Vagina (tissue), 2 donors: ENCODE measurements at regions not wholly inside any gene's neighbourhood (a gene's known extent, or its start where the extent isn't known, plus 50 kb on each side); places are given as distances from the start of the nearest gene placed in this dataset.

ENCODE experiments used
- DNase-seq, 2 donors: peaks; one replicate each; pipeline ENCODE4 v3.0.0-alpha.2; 2017; ENCODE audit errors: extremely low spot score in 2 of 2
- H3K27ac ChIP-seq: fragments of 200-600 bp; sonication (generic); one replicate; pipeline ENCODE4 v1.5.1; 2019
- H3K27me3 ChIP-seq: fragments of 200-600 bp; sonication (generic); one replicate; pipeline ENCODE4 v1.5.1; 2019
- H3K36me3 ChIP-seq, 2 donors: fragments of 200-600 bp; sonication (generic); one replicate each; pipeline ENCODE4 v1.5.1; 2017 to 2019
- H3K4me1 ChIP-seq: fragments of 200-600 bp; sonication (generic); one replicate; pipeline ENCODE4 v1.5.1; 2019
- H3K4me3 ChIP-seq, 2 donors: fragments of 200-600 bp; sonication (generic); 1 replicate in 1 of 2; 2 replicates in 1 of 2; pipeline ENCODE4 v1.5.1; 2016 to 2019
- H3K9me3 ChIP-seq: fragments of 200-600 bp; sonication (generic); one replicate; pipeline ENCODE4 v1.5.1; 2019
- POLR2A ChIP-seq, 2 donors: fragments of 450-650 bp; IDR thresholded peaks; one replicate each; pipeline ENCODE4 v1.6.1; 2017; ENCODE audit warnings: antibody characterized with exemption in 2 of 2, mild to moderate bottlenecking in 2 of 2, moderate library complexity in 2 of 2
- POLR2AphosphoS5 ChIP-seq, 2 donors: sonication (generic); formaldehyde crosslinking; IDR thresholded peaks; one replicate each; pipeline ENCODE4 v1.9.0; 2017; ENCODE audit warnings: antibody characterized with exemption in 2 of 2, mild to moderate bottlenecking in 2 of 2, low read depth in 1 of 2; ENCODE audit not compliant: insufficient read depth in 1 of 2
- intact Hi-C: fragments of 100-400 bp; cut with DNase I; formaldehyde crosslinking; loops from one replicate; pipeline ENCODE4 v1.15.1; 2023
- TF ChIP-seq, protein P1 (sequence below), 3 experiments: fragments of 450-650 bp in 2 of 3; fragments of 200-600 bp in 1 of 3; sonication (generic) in 1 of 3; IDR thresholded peaks; one replicate each; pipeline ENCODE4 v1.5.1; 2017 to 2019; ENCODE audit warnings: antibody characterized with exemption in 3 of 3, mild to moderate bottlenecking in 2 of 3, moderate library complexity in 2 of 3

DNA sequence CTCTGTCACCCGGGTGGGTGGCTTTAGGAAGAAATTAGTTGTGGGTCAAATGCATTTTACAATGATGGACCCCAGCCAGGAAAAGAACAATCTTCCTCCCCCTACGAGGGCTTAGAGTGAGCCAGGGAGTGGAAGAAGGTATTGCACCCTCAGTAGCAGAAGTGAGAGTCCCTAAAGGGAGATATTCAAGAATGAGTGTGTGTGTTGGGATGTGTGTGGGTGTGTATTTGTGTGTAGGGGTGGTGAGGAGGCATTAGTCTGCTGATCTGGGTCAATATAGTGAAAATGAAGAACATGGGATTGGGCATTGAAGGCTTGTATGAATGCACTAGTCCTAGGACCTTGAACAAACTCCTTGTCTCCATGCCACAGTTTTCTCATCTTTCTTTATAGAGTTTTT, 85.2 kb upstream of the RUNX1 start:
- no peaks in the 10 kb centered on the region for H3K27me3 ChIP-seq
- H3K36me3 ChIP-seq: no peaks in the 10 kb centered on the region
- no peaks in the 10 kb centered on the region for H3K4me1 ChIP-seq
- TF ChIP-seq, protein P1, sequence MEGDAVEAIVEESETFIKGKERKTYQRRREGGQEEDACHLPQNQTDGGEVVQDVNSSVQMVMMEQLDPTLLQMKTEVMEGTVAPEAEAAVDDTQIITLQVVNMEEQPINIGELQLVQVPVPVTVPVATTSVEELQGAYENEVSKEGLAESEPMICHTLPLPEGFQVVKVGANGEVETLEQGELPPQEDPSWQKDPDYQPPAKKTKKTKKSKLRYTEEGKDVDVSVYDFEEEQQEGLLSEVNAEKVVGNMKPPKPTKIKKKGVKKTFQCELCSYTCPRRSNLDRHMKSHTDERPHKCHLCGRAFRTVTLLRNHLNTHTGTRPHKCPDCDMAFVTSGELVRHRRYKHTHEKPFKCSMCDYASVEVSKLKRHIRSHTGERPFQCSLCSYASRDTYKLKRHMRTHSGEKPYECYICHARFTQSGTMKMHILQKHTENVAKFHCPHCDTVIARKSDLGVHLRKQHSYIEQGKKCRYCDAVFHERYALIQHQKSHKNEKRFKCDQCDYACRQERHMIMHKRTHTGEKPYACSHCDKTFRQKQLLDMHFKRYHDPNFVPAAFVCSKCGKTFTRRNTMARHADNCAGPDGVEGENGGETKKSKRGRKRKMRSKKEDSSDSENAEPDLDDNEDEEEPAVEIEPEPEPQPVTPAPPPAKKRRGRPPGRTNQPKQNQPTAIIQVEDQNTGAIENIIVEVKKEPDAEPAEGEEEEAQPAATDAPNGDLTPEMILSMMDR (IDR thresholded peaks at IDR 0.05): no peak
- TF ChIP-seq POLR2A (IDR thresholded peaks at IDR 0.05) (no peak), POLR2AphosphoS5 (IDR thresholded peaks at IDR 0.05; ENCODE audit: insufficient read depth in 1 of 2, low read depth in 1 of 2) (no peak)
- intact Hi-C loops: no loop called here
- no peak for DNase-seq
- no peak overlapping the region for H3K27ac ChIP-seq
- no peaks in the 10 kb centered on the region for H3K9me3 ChIP-seq
- H3K4me3 ChIP-seq: no peak overlapping the region

DNA sequence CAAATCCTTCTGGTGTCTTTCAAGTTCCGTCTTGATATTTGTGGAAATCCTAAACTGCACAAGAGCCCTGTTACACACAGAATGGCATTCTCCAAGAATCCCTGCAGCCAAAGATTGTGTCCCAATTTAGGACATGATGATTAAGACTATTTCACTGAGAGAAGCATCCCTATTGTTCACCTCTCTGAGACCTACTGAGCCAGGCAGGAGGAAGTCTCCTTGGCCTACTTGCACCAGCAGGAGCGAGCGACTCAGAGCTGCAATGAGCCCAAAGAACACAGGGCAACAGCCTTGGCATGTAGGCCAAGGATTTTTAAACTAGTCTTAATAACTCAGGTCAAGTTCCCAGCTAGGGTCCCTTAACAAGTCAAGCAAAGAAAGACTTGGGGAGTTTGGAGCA, 79.4 kb upstream of the RUNX1 start:
- intact Hi-C loops: no loop called here
- DNase-seq: no peak
- Histone ChIP-seq H3K9me3 (no peaks in the 10 kb centered on the region), H3K27ac (no peak overlapping the region), H3K36me3 (no peaks in the 10 kb centered on the region), H3K4me3 (no peak overlapping the region), H3K4me1 (no peaks in the 10 kb centered on the region), H3K27me3 (no peaks in the 10 kb centered on the region)
- TF ChIP-seq, protein P1 (IDR thresholded peaks at IDR 0.05): no peak
- TF ChIP-seq POLR2A (IDR thresholded peaks at IDR 0.05) (no peak), POLR2AphosphoS5 (IDR thresholded peaks at IDR 0.05; ENCODE audit: insufficient read depth in 1 of 2, low read depth in 1 of 2) (no peak)

DNA sequence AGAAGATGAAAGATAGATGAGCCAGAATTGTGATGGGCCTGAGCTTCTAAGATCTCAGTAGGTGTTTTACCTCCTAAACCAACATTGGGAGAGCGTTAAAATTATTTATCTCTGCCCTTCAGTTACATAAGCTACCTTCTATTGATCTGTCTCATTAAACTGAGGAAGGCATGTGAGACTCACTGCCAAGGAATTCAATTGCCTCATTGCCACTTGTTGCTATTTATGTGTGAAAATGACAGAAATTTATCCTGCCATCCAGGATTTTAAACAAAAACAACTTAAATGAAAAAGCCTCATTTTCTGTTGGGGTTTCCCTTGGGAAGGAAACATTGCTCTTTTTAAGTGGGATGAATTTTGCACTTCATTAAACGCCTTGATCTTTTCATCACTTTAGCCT, 78.7 kb upstream of the RUNX1 start:
- H3K9me3 ChIP-seq: no peaks in the 10 kb centered on the region
- no peaks in the 10 kb centered on the region for H3K36me3 ChIP-seq
- no peaks in the 10 kb centered on the region for H3K27me3 ChIP-seq
- H3K4me1 ChIP-seq: no peaks in the 10 kb centered on the region
- H3K27ac ChIP-seq: no peak overlapping the region
- TF ChIP-seq POLR2A (IDR thresholded peaks at IDR 0.05) (no peak), POLR2AphosphoS5 (IDR thresholded peaks at IDR 0.05; ENCODE audit: insufficient read depth in 1 of 2, low read depth in 1 of 2) (no peak)
- TF ChIP-seq, protein P1 (IDR thresholded peaks at IDR 0.05): no peak
- no peak overlapping the region for H3K4me3 ChIP-seq
- intact Hi-C loops: no loop called here
- DNase-seq: no peak

DNA sequence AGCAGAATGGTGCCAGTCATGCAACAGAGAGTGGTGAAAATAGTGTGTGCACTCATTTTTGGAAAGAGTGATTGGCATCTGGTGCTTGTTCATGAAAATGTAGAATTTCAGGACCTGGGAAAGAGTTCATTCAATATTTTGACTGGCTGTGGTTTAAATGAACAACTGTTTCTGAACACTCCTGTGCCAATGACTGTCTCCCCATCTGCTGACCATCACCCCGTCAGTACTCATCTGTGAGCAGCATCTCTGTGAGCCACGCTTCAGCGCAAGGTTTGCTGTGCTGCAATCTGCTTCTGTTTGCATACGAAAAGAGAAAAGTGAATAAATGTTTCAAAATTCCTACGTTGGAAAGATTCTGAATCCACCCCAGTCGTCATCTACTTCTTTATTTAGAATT, 77.9 kb upstream of the RUNX1 start:
- Histone ChIP-seq H3K36me3 (no peaks in the 10 kb centered on the region), H3K4me1 (no peaks in the 10 kb centered on the region), H3K27ac (no peak overlapping the region), H3K27me3 (no peaks in the 10 kb centered on the region), H3K4me3 (no peak overlapping the region), H3K9me3 (no peaks in the 10 kb centered on the region)
- TF ChIP-seq, protein P1 (IDR thresholded peaks at IDR 0.05): no peak
- TF ChIP-seq POLR2A (IDR thresholded peaks at IDR 0.05) (no peak), POLR2AphosphoS5 (IDR thresholded peaks at IDR 0.05; ENCODE audit: insufficient read depth in 1 of 2, low read depth in 1 of 2) (no peak)
- intact Hi-C loops: no loop called here
- DNase-seq: no peak

DNA sequence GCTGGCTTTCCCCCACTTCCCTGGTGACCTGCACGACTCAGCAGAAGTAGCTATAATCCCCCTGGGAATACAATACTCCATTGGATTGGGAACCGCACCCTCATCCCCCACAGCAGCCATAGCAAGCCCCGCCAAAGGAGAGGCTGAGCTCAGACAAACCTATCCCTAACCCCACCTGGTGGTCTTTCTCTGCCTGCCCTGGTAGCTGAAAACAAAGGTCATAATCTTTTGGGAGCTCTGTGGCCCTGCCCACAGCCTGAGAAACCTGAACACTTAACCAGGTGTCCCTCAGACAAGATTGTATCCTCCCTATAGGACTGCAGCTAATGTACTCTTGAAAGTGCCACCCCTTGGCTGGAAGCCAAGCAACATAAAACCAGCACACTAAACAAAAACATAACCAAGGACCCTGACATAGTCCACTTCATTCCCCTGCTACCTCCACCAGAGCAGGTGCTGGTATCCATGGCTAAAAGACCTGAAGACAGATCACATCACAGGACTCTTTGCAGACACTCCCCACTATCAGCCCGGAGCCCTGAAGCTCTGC, 71.6 kb upstream of the RUNX1 start:
- Histone ChIP-seq H3K4me1 (no peaks in the 10 kb centered on the region), H3K4me3 (no peak overlapping the region), H3K27ac (no peak overlapping the region), H3K27me3 (no peaks in the 10 kb centered on the region), H3K9me3 (no peaks in the 10 kb centered on the region), H3K36me3 (no peaks in the 10 kb centered on the region)
- intact Hi-C loops: no loop called here
- no peak for DNase-seq
- TF ChIP-seq POLR2AphosphoS5 (IDR thresholded peaks at IDR 0.05; ENCODE audit: insufficient read depth in 1 of 2, low read depth in 1 of 2) (no peak), POLR2A (IDR thresholded peaks at IDR 0.05) (no peak)
- TF ChIP-seq, protein P1 (IDR thresholded peaks at IDR 0.05): no peak
